KOPT-K1 (cell line): ENCODE measurements at regions not wholly inside any gene's neighbourhood (a gene's known extent, or its start where the extent isn't known, plus 50 kb on each side); places are given as distances from the start of the nearest gene placed in this dataset.
A peak's percentile ranks its signal among the peaks of the same experiment; 100 is the strongest.
"Not testable (repeated sequence)": the region's sequence is repeated elsewhere in the genome, so short reads cannot be mapped to it uniquely, and the experiment has no call there.

ENCODE experiments used
- H3K27ac ChIP-seq: fragments of 200-600 bp; sonication (generic); 2 replicates; pipeline ENCODE4 v1.5.1; 2016; ENCODE audit warnings: antibody characterized with exemption, mild to moderate bottlenecking, low read depth, low read length; ENCODE audit not compliant: poor library complexity, severe bottlenecking
- H3K36me3 ChIP-seq: fragments of 200-600 bp; sonication (generic); 2 replicates; pipeline ENCODE4 v1.5.1; 2017; ENCODE audit warnings: antibody characterized with exemption, mild to moderate bottlenecking, low read length, moderate library complexity; ENCODE audit not compliant: insufficient read depth
- H3K9me3 ChIP-seq: fragments of 200-600 bp; sonication (generic); 2 replicates; pipeline ENCODE4 v1.5.1; 2017; ENCODE audit warnings: antibody characterized with exemption, low read length, mild to moderate bottlenecking; ENCODE audit not compliant: insufficient read depth, poor library complexity, severe bottlenecking

DNA sequence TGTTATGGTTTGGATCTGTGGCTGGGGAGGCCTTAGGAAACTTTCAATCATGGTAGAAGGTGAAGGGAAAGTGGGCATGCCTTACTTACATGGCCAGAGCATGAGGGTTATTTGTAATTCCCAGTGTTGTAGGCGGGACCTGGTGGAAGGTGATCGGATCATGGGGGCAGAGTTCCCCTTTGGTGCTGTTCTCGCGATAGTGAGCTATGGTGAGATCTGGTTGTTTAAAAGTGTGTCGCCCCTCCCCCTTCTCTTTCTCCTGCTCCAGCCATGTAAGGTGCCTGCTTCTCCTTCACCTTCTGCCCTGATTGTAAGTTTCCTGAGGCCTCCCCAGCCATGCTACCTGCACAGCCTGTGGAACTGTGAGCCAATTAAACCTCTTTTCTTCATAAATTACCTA lies 145.8 kb downstream of the TFAP2C start:
- H3K36me3 ChIP-seq: no peaks in the 10 kb centered on the region
- no peaks in the 10 kb centered on the region for H3K9me3 ChIP-seq
- no peak overlapping the region for H3K27ac ChIP-seq

DNA sequence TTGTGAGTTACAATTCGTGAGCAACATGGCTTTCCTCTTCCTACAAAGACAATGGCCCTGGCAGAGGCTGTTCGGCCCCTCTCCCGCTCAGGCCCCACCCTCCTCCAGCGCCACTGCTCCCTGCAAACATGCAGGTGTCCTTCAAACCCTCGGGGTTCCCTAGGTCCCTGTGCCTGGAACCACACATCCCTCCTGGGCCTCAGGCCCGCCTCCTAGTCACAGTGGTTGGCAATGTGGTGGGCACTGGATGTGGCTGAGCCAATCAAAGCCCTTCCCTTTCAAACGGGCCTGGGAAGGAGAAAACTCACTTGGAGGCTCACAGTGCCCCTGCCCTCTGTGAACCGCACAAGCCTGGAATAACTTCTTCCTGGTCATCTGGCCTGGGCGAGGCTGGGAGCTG lies 147.2 kb downstream of the TFAP2C start:
- H3K9me3 ChIP-seq: no peaks in the 10 kb centered on the region
- H3K36me3 ChIP-seq: no peaks in the 10 kb centered on the region
- peak overlapping the region; percentile 44 for H3K27ac ChIP-seq

DNA sequence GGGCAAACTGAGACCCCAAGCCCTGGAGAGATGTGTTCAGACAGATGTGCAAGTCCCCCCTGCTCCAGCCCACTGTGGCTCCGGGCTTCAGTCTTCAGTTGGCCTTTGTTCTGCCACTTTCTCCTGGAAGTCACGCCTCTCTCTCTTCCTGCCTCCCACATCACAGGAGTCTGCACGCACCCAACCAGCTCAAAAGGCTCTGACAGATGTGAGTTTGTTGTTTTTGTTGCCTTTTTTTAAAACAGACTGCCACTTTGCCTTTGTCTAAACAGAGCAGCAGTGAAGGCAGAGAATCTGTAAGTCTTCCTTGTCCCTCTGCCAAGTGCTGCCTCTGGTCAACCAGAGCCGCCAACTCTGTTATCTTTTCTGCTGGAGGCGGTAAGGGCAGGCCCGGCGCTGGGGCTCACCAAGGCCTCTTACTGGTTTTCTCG lies 149.7 kb downstream of the TFAP2C start:
- Histone ChIP-seq H3K9me3 (no peaks in the 10 kb centered on the region), H3K36me3 (no peaks in the 10 kb centered on the region), H3K27ac (peak overlapping the region; percentile 93)

DNA sequence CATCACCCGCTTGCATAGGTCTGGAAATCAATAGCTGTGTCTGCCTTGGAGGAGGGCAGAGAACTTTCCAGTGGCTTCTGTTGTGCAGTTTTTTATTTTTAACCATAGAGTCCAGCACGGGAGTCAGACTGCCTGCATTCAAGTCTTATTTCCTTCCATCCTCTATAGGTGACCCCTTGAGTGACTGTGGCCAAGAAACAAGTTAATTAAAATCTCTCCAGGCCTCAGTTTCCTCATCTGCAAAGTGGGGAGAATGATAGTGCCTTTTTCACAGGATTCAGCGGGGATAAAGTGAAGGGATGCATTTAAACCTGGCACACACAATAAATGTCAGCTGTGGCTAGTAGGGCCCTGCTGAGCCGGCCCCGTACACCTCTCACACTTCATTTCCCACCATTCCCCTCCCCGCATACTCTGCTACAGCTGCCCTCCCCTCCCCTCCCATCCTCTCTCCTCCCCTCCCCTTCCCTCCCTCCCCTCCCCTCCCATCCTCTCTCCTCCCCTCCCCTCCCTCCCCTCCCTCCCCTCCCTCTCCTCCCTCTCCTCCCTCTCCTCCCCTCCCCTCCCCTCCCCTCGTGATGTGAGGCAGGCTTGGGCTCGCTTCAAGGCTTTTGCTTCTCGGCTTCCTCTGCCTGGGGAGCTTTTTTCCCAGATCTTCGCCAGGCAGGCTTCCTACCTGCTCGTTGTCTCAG lies 150.5 kb downstream of the TFAP2C start:
- Histone ChIP-seq H3K9me3 (no peaks in the 10 kb centered on the region), H3K27ac (peak overlapping the region; percentile 93), H3K36me3 (no peaks in the 10 kb centered on the region)

DNA sequence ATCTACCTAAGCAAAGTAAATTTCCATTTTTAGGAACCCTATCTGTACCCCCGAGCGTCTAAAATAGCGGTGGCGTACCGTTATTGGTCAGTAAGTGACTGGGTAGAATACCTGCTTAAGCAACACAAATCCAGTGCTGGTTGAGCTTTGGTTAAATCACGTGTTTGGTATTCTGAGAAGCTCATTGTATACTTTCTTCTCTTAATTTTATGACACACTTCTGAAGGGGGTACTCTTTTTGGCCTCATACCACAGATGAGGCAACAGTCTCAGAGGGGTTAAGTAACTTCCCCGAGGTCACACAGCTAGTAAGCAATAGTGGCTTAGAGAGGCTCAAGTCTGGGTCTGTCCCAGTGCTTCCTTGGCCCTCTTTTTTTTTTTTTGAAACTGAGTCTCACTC lies 151.2 kb downstream of the TFAP2C start:
- Histone ChIP-seq H3K9me3 (no peaks in the 10 kb centered on the region), H3K36me3 (no peaks in the 10 kb centered on the region), H3K27ac (peak overlapping the region; percentile 87)

DNA sequence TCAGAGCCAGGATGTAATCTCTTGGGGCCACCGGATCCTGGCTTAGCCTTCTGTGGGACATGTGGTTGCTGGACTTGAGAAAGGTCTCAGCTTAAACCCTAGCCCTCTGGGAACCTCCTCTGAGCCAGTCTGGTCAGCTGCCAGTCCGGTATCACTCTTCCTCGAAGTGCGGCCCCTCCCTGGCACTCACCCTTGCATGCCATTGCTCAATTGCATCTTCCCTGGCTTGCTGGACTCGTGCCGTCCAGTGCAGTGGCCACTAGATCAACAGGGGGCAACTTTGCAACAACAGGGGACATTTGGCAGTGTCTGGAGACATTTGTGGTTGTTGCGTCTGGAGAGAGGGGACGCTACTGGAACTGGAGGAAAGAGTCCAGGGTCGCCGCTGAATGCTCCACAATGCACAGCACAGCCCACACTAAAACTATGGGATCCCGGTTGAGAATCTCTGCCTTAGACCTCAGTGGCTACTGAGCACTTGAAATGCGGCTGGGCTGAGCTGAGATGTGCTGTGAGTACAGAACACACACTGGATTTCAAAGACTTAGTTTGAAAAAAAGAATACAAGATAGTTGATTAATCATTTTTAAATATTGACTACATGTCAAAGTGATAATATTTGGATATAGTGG lies 152.1 kb downstream of the TFAP2C start:
- no peaks in the 10 kb centered on the region for H3K36me3 ChIP-seq
- no peaks in the 10 kb centered on the region for H3K9me3 ChIP-seq
- peak overlapping the region; percentile 87 for H3K27ac ChIP-seq

DNA sequence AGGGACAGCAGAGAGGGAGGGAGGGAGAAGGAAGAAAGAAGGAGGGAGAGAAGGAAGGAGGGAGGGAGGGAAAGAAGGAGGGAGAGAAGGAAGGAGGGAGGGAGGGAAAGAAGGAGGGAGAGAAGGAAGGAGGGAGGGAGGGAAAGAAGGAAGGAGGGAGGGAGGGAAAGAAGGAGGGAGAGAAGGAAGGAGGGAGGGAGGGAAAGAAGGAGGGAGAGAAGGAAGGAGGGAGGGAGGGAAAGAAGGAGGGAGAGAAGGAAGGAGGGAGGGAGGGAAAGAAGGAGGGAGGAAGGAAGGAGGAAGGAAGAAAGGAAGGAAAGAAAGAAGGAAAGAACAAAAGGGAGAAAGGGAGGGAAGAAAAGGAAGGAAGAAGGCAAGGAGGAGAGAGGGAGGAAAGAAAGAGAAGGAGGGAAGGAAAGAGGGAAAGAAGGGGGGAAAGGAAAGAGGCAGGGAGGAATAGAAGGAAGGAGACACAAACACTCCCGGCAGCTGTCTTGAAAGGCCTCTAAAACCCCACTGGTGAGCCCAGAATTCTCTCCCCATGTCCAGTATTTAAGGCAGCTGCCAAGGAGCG lies 153.0 kb downstream of the TFAP2C start:
- not testable (repeated sequence) for H3K36me3 ChIP-seq, H3K27ac ChIP-seq, H3K9me3 ChIP-seq

DNA sequence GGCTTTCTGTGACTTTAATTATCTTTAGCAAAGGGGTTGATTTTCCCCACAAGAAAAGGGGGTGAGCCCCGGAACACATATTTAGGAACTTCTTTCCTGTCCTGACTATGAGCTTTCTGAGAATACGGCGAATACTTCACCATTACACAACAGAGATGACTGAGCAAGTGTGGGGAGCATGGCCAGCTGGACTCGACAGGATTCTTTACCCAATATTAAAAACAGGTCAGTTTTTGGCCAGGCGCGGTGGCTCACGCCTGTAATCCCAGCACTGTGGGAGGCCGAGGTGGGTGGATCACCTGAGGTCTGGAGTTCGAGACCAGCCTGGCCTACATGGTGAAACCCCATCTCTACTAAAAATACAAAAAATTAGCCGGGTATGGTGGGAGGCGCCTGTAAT lies 153.7 kb downstream of the TFAP2C start:
- H3K27ac ChIP-seq, H3K36me3 ChIP-seq: not testable (repeated sequence)

DNA sequence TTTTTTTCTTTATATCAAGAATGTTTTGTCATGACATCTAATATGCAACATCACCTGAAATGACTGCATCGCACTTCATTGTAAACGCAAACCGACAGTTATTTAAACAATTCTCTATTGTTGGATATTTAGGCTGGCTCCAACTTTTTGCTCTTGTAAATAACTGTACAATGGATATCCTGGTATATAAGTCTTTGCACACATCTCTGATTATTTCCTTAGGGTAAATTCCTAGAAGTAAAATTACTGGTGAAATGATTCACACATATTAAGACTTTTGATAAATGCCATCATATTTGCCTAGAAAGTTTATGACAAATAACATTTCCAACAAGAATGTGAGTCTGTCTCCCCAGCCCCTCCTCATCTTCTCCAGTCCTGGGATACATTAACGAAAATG lies 154.7 kb downstream of the TFAP2C start:
- Histone ChIP-seq H3K9me3 (no peaks in the 10 kb centered on the region), H3K36me3 (no peaks in the 10 kb centered on the region), H3K27ac (no peak overlapping the region)

More for the DNA sequence above, 153.7 kb downstream of the TFAP2C start:
- not testable (repeated sequence) for H3K9me3 ChIP-seq

DNA sequence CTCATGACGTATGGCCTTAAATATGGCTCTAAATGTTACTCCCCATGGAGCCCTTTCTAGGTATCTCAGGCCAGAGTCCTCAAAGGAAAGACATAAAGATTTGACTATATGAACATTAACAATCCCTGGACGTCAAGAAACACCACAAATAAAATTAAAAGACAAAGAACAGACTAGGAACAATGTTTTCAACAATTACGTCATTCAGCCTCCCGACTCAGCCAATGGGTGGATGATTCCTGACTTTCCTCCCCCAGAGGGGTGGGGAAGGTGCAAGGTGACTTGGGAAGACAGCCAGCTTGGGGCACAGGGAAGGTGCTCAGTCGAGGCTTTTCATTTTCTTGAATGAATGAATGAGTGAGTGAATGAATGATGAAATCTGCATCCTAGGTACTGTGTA lies 157.4 kb downstream of the TFAP2C start:
- Histone ChIP-seq H3K9me3 (no peaks in the 10 kb centered on the region), H3K27ac (no peak overlapping the region), H3K36me3 (no peaks in the 10 kb centered on the region)

DNA sequence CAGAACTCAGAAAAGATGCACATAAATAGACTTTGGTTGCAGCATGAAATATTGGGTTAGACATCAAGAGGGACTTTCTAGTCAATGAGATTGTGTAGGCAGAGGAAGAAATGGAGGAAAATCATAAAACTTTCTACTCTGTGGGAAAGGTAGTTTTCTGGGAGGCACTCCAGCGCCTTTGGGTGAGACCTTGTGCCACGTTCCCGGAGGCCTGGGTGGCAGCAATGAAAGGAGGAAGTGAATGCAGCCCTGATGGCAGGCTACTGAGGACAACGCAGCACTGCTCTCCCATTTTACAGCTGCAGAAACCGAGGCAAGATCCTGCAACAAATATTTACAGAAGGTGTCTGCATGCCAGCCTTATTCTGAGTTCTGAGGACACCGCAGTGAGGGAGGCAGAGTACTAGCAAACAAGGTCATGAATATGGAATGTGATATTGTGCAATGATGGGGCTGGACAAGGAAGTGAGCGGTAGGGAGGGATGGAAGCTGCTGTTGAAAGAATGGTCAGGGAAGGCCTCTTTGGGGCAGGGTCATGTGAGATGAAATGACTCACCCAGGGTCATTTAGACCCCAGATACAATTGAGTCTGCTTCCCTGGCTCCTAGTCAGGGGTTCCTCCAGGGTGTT lies 159.1 kb downstream of the TFAP2C start:
- H3K9me3 ChIP-seq: no peaks in the 10 kb centered on the region
- no peaks in the 10 kb centered on the region for H3K36me3 ChIP-seq
- no peak overlapping the region for H3K27ac ChIP-seq

DNA sequence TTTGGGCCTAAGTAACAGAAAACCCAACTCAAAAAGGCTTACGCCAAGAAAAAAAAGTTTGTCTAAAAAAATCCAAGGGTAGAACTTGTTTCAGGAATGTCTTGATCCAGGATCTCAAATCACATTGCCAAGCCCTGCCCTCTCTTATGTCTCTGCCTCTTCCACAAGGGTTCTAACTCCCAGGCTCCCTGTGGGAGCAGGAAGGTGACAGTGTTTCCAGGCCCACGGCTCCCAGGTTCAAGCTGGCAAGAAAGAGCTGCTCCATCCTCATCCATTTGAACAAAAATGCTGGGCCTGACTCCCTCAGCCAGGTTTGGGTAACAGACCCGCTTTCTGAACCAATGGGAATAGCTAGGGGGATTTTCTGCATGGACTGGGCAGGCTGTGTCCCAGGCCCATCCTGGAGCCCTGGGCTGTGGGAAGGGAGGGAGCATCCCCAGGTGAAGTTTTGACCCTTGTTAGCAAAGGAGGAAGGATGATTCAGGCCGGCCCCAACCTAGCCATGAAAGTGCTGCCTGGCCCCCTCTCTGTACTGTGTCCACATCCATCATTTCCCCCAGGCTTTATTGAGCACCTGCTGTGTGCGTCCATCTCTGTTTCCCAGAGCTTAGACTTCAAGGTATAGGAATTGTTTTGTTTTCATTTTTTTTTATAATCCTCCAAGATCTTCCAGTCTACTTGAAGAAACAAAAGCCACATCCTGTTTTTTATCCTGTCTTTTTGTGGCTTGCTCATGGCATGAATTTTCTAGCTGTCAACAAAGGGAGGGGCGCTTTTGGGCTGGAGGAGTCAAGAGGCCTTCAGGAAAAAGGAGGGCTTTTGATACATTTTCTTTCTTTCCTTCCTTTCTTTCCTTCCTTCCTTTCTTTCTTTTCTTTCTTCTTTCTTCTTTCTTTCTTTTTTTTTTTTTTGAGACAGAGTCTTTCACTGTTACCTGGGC lies 159.8 kb downstream of the TFAP2C start:
- H3K27ac ChIP-seq: no peak overlapping the region

DNA sequence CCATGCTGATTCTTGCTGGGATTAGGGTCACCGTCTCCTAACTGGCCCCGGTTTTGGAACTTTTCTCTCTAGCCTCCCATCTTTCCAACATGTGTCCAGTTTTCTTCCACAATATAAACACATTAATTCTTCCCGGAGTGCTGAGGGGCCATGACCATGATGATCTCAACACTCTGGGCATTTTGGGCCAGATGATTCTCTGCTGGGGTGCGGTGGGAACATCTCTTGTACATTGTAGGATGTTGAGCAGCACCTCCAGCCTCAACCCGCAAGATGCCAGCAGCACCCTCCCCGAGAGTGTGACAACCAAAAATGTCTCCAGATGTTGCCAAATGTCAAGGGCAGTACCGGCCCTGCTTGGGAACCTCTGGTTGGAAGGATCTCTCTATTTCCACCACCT lies 164.8 kb downstream of the TFAP2C start:
- Histone ChIP-seq H3K9me3 (peaks cover 7% of the 10 kb centered on the region), H3K27ac (no peak overlapping the region), H3K36me3 (no peaks in the 10 kb centered on the region)

More for the DNA sequence above, 159.8 kb downstream of the TFAP2C start:
- no peaks in the 10 kb centered on the region for H3K36me3 ChIP-seq
- H3K9me3 ChIP-seq: no peaks in the 10 kb centered on the region

DNA sequence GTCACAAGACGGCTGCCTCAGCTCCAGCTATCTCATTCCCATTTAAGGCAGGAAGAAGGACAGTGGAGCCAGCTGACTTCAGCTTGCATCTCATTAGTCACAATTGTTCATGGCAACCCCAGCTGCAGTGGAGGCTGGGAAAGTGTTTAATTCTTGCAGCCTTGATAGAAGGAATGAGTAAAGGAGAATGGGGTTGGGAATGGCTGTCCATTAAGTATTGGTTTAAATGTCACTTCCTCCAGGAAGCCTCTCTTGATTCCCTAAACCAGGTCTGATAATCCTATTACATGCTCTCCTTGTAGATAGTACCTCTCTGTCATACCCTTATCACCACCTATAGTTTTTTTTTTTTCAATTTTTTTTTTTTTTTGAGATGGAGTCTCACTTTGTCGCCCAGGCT lies 166.4 kb downstream of the TFAP2C start:
- H3K9me3 ChIP-seq: peaks cover 11% of the 10 kb centered on the region
- no peak overlapping the region for H3K27ac ChIP-seq
- H3K36me3 ChIP-seq: no peaks in the 10 kb centered on the region

DNA sequence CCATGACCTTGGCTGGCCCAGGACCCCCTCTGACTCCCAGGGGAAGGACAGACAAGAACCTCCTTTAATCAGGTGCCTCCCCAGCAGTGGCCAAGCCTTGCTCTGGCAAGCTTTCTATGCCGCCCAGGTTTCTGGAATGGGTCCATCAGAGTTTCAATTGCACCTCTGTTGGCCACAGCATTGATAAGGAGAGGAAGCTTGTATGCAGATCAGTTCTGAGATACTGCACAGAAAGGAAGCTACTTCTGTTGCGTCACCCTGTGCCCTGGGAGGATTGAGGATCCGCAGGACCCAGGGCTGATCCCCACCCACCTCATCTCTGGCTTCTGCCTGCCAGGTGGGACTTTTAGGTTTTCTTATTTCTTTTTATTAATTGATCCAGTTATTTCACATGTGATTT lies 167.2 kb downstream of the TFAP2C start:
- Histone ChIP-seq H3K9me3 (peaks cover 11% of the 10 kb centered on the region), H3K36me3 (no peaks in the 10 kb centered on the region), H3K27ac (no peak overlapping the region)
